H1 (cell line): ENCODE measurements at regions not wholly inside any gene's neighbourhood (a gene's known extent, or its start where the extent isn't known, plus 50 kb on each side); places are given as distances from the start of the nearest gene placed in this dataset.
A peak's percentile ranks its signal among the peaks of the same experiment; 100 is the strongest.

Experiments
- CTCF ChIA-PET: fragments of 300-600 bp; sonication (Branson Sonifier 250); formaldehyde crosslinking; loops from one replicate; lab custom pipeline; 2021; ENCODE audit not compliant: partially characterized antibody; lab: Charles Lee
- POLR2A ChIA-PET: fragments of 300-600 bp; sonication (Branson Sonifier 250); formaldehyde crosslinking; loops from one replicate; lab custom pipeline; 2021; ENCODE audit warnings: inconsistent platforms; ENCODE audit not compliant: partially characterized antibody; lab: Charles Lee
- DNase-seq, 2 experiments: peaks; one replicate each; pipeline versions ENCODE4 v3.0.0 to v3.0.0-alpha.2; 2010 to 2022; ENCODE audit warnings: low spot score in 2 of 2, low read depth in 1 of 2, mixed read lengths in 1 of 2
- FAIRE-seq: peaks from 2 replicates; lab custom pipeline; 2011; peaks lifted over from hg19 to GRCh38; lab: Jason Lieb, UNC
- H2AFZ ChIP-seq: 2 replicates; pipeline ENCODE4 v1.8.1; 2012; ENCODE audit warnings: low read length, inconsistent platforms
- H2AK5ac ChIP-seq: 2 replicates; pipeline ENCODE4 v1.6.1; 2013; ENCODE audit warnings: low read depth, low read length
- H2BK120ac ChIP-seq: replicated peaks from 2 replicates; pipeline ENCODE3; 2013; ENCODE audit warnings: low read depth, low read length, inconsistent platforms
- H2BK12ac ChIP-seq: 2 replicates; pipeline ENCODE4 v1.6.1; 2013; ENCODE audit warnings: low read depth, low read length
- H2BK15ac ChIP-seq: 2 replicates; pipeline ENCODE4 v1.6.1; 2013; ENCODE audit warnings: low read length
- H2BK20ac ChIP-seq: 2 replicates; pipeline ENCODE4 v1.6.1; 2013; ENCODE audit warnings: low read length
- H2BK5ac ChIP-seq: 2 replicates; pipeline ENCODE4 v1.6.1; 2013; ENCODE audit warnings: low read depth, low read length
- H3K14ac ChIP-seq: 2 replicates; pipeline ENCODE4 v1.6.1; 2013; ENCODE audit warnings: inconsistent platforms; ENCODE audit not compliant: insufficient read length
- H3K18ac ChIP-seq: 2 replicates; pipeline ENCODE4 v1.6.1; 2013; ENCODE audit warnings: low read length; ENCODE audit errors: extremely low read depth
- H3K23ac ChIP-seq: 2 replicates; pipeline ENCODE4 v1.6.1; 2013; ENCODE audit warnings: inconsistent platforms; ENCODE audit not compliant: insufficient read length
- H3K23me2 ChIP-seq: 2 replicates; pipeline ENCODE4 v1.6.1; 2013; ENCODE audit warnings: low read depth, low read length
- H3K27ac ChIP-seq: 2 replicates; pipeline ENCODE4 v1.6.1; 2011; ENCODE audit warnings: low read depth, low read length, inconsistent platforms
- H3K27me3 ChIP-seq, 4 experiments: replicated peaks in 1 of 4; 1 replicate in 1 of 4; 2 replicates in 3 of 4; pipeline versions ENCODE4 v1.6.1 to v1.8.1; 2011 to 2013; ENCODE audit warnings: low read length in 3 of 4, mild to moderate bottlenecking in 3 of 4, inconsistent platforms in 2 of 4, mixed read lengths in 2 of 4, moderate library complexity in 1 of 4; ENCODE audit not compliant: control insufficient read depth in 3 of 4, insufficient read depth in 3 of 4; ENCODE audit errors: extremely low read depth in 1 of 4
- H3K36me3 ChIP-seq, 4 experiments: 2 replicates each; pipeline versions ENCODE4 v1.6.1 to v1.8.1; 2011 to 2013; ENCODE audit warnings: mild to moderate bottlenecking in 4 of 4, low read length in 3 of 4, moderate library complexity in 2 of 4, control low read depth in 1 of 4, inconsistent platforms in 1 of 4; ENCODE audit not compliant: insufficient read depth in 4 of 4, control insufficient read depth in 2 of 4
- H3K4ac ChIP-seq: replicated peaks from 2 replicates; pipeline ENCODE3; 2013; ENCODE audit warnings: low read length, low read depth, mixed read lengths, inconsistent platforms; ENCODE audit not compliant: insufficient read length
- H3K4me1 ChIP-seq, 4 experiments: replicated peaks in 1 of 4; 1 replicate in 1 of 4; 2 replicates in 3 of 4; pipeline versions ENCODE4 v1.6.1 to v1.8.1; 2011 to 2013; ENCODE audit warnings: low read length in 3 of 4, inconsistent platforms in 2 of 4, mixed read lengths in 1 of 4; ENCODE audit not compliant: insufficient read depth in 4 of 4, control insufficient read depth in 3 of 4
- H3K4me2 ChIP-seq, 2 experiments: 2 replicates each; pipeline versions ENCODE4 v1.6.1 to v1.8.1; 2011 to 2013; ENCODE audit warnings: low read depth in 2 of 2, low read length in 2 of 2, control low read depth in 1 of 2, inconsistent platforms in 1 of 2, mild to moderate bottlenecking in 1 of 2; ENCODE audit not compliant: insufficient read depth in 1 of 2
- H3K4me3 ChIP-seq, 4 experiments: fragments of 200-600, 300-600 bp in 1 of 4; sonication (generic), shearing (Covaris generic), sonication (Bioruptor Twin) in 1 of 4; 2 replicates each; pipeline versions ENCODE4 v1.5.1 to v1.8.1; 2011 to 2016; ENCODE audit warnings: low read length in 4 of 4, low read depth in 3 of 4, control low read depth in 2 of 4, inconsistent platforms in 2 of 4, mild to moderate bottlenecking in 2 of 4, mixed read lengths in 1 of 4, moderate library complexity in 1 of 4; ENCODE audit not compliant: insufficient read depth in 2 of 4; ENCODE audit errors: extremely low read depth in 1 of 4
- H3K56ac ChIP-seq: replicated peaks from 2 replicates; pipeline ENCODE3; 2013; ENCODE audit warnings: low read depth, mild to moderate bottlenecking, mixed read lengths, low read length, inconsistent platforms; ENCODE audit not compliant: insufficient read length
- H3K79me1 ChIP-seq: 2 replicates; pipeline ENCODE4 v1.6.1; 2013; ENCODE audit warnings: low read depth, low read length, control low read depth
- H3K79me2 ChIP-seq, 2 experiments: 2 replicates each; pipeline versions ENCODE4 v1.6.1 to v1.8.1; 2012 to 2013; ENCODE audit warnings: low read length in 2 of 2, mild to moderate bottlenecking in 2 of 2, inconsistent platforms in 1 of 2; ENCODE audit not compliant: insufficient read depth in 2 of 2, control insufficient read depth in 1 of 2
- H3K9ac ChIP-seq, 4 experiments: replicated peaks in 1 of 4; 1 replicate in 1 of 4; 2 replicates in 3 of 4; pipeline versions ENCODE4 v1.6.1 to v1.8.1; 2011 to 2013; ENCODE audit warnings: low read depth in 3 of 4, low read length in 3 of 4, control low read depth in 2 of 4, mild to moderate bottlenecking in 2 of 4, moderate library complexity in 2 of 4, inconsistent platforms in 1 of 4; ENCODE audit errors: extremely low read depth in 1 of 4
- H3K9me3 ChIP-seq, 2 experiments: 2 replicates each; pipeline versions ENCODE4 v1.6.1 to v1.8.1; 2012 to 2013; ENCODE audit warnings: mild to moderate bottlenecking in 2 of 2, moderate library complexity in 2 of 2, control low read depth in 1 of 2, inconsistent platforms in 1 of 2, low read depth in 1 of 2, low read length in 1 of 2, mixed read lengths in 1 of 2; ENCODE audit not compliant: insufficient read depth in 2 of 2
- H4K20me1 ChIP-seq, 2 experiments: replicated peaks in 1 of 2; 2 replicates each; pipeline versions ENCODE3 to v1.8.1; 2011 to 2013; ENCODE audit warnings: inconsistent platforms in 2 of 2, low read length in 2 of 2, mild to moderate bottlenecking in 1 of 2; ENCODE audit not compliant: insufficient read depth in 2 of 2, control insufficient read depth in 1 of 2
- H4K5ac ChIP-seq: 2 replicates; pipeline ENCODE4 v1.6.1; 2013; ENCODE audit warnings: low read length, low read depth, mixed read lengths, inconsistent platforms; ENCODE audit not compliant: insufficient read length
- H4K8ac ChIP-seq: 2 replicates; pipeline ENCODE4 v1.8.0; 2013; ENCODE audit warnings: mild to moderate bottlenecking, moderate library complexity, low read length, inconsistent platforms; ENCODE audit not compliant: insufficient read depth; ENCODE audit errors: extremely low read depth
- H4K91ac ChIP-seq: replicated peaks from 2 replicates; pipeline ENCODE3; 2013; ENCODE audit warnings: low read length, mixed read lengths, inconsistent platforms; ENCODE audit not compliant: insufficient read length
- RAD21 ChIP-seq, 2 experiments: IDR thresholded peaks in 1 of 2; conservative IDR thresholded peaks in 1 of 2; 2 replicates each; pipeline ENCODE4 v1.6.1; 2011; ENCODE audit warnings: low read depth in 2 of 2, low read length in 2 of 2, improper control_type of control experiment in 1 of 2, inconsistent platforms in 1 of 2, mild to moderate bottlenecking in 1 of 2, moderate library complexity in 1 of 2
- RFX5 ChIP-seq: IDR thresholded peaks from 2 replicates; pipeline ENCODE4 v1.6.1; 2011; ENCODE audit warnings: low read depth, low read length, improper control_type of control experiment, borderline replicate concordance
- WGBS, 2 experiments: shearing (Covaris generic) in 1 of 2; methylation state at CpG; one replicate each; pipeline versions ENCODE4 v1.1.6 to v1.1.7; 2013 to 2015; ENCODE audit warnings: low lambda C conversion rate in 2 of 2, mixed read lengths in 2 of 2, inconsistent platforms in 1 of 2, low coverage in 1 of 2, missing lambda C conversion rate in 1 of 2; ENCODE audit not compliant: insufficient replicate concordance in 2 of 2, insufficient coverage in 1 of 2, insufficient read length in 1 of 2; ENCODE audit errors: extremely low coverage in 1 of 2, missing lambda C conversion rate in 1 of 2; 5-methylcytosine and 5-hydroxymethylcytosine counted together

DNA sequence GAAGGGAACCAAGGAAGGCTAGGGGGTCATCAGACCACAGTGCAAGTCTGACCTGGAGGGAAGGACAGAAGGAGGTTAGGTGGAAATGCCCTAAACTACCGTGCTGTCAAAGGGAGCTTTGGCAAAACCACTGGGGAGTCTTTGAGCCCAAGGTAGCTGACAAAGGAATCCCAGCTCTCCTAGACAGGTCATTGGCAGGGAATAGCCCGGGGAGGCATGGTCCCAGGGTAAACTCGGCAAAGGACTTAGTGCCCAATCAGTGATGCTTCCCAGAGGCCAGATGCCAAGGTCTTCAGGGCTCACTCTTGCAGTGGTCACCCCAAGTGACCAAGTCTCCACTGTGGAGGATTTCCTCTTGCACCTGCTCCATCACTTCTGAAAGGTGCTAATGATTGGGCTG is 102.3 kb upstream of the CDYL start:
- Histone ChIP-seq H2AK5ac (0 out of 2 replicates have a peak overlapping the region, but pooled peaks have one; percentile 4), H2BK20ac (no peak overlapping the region), H3K56ac (no peak overlapping the region), H3K18ac (no peak overlapping the region), H4K5ac (no peak overlapping the region), H3K79me2 (no peaks in the 10 kb centered on the region), H3K36me3 (no peaks in the 10 kb centered on the region), H3K4me3 (no peak overlapping the region), H3K4ac (no peak overlapping the region), H3K14ac (no peak overlapping the region), H3K9ac (no peak overlapping the region), H2BK120ac (no peak overlapping the region), H3K9me3 (no peaks in the 10 kb centered on the region), H2BK12ac (no peak overlapping the region), H3K27ac (no peak overlapping the region), H4K91ac (no peak overlapping the region), H2AFZ (no peak overlapping the region), H3K23me2 (no peaks in the 10 kb centered on the region), H3K4me1 (peaks cover 0 to 6% (median 3%) of the 10 kb centered on the region in 4 experiments; a peak in 3 of 7 replicates), H3K23ac (no peak overlapping the region), H2BK5ac (no peak overlapping the region), H3K79me1 (no peaks in the 10 kb centered on the region), H2BK15ac (no peak overlapping the region), H4K8ac (no peak overlapping the region), H3K4me2 (no peak overlapping the region), H4K20me1 (no peaks in the 10 kb centered on the region), H3K27me3 (no peaks in the 10 kb centered on the region; a peak in 1 of 7 replicates)
- FAIRE-seq (no peak), DNase-seq (peak in 1 of 2 experiments; percentile 17)
- CTCF ChIA-PET, result interaction anchor here (1.4 to 1.7 kb wide), 2 partner anchors 8 to 10 kb away, joined by 3 to 7 read pairs; no protein-coding TSS in a partner anchor
- 81% methylated on average over 3 of the region's 3 CpGs; no CpG with 5 or more reads in 1 of the 2 experiments for WGBS, 2 experiments
- 0 out of 4 replicates have a peak, but pooled peaks of 1 of the 2 experiments have one; percentile 5 for TF ChIP-seq RAD21 (IDR thresholded peaks at IDR 0.05 in 1 of 2, conservative IDR thresholded peaks at IDR 0.05 in 1 of 2; ENCODE audit: low read depth in 2 of 2, low read length in 2 of 2)
- no peak for TF ChIP-seq RFX5
- POLR2A ChIA-PET, result no interaction called here
